NT2/D1 (cell line): ENCODE measurements at regions not wholly inside any gene's neighbourhood (a gene's known extent, or its start where the extent isn't known, plus 50 kb on each side); places are given as distances from the start of the nearest gene placed in this dataset.

ENCODE experiments used
- DNase-seq: peaks from one replicate; pipeline ENCODE4 v3.0.0-alpha.2; 2011; ENCODE audit warnings: low read depth, low spot score
- H3K27me3 ChIP-seq: 2 replicates; pipeline ENCODE4 v1.6.0; 2011; ENCODE audit warnings: mild to moderate bottlenecking; ENCODE audit not compliant: insufficient read length, insufficient read depth
- H3K36me3 ChIP-seq: 2 replicates; pipeline ENCODE4 v1.6.1; 2011; ENCODE audit warnings: mild to moderate bottlenecking, low read length, mixed read lengths; ENCODE audit not compliant: insufficient read depth, insufficient read length
- H3K4me1 ChIP-seq: 2 replicates; pipeline ENCODE4 v1.5.1; 2011; ENCODE audit not compliant: insufficient read depth, insufficient read length
- H3K4me3 ChIP-seq: 2 replicates; pipeline ENCODE4 v1.5.1; 2011; ENCODE audit warnings: low read depth; ENCODE audit not compliant: insufficient read length
- H3K9ac ChIP-seq: 2 replicates; pipeline ENCODE4 v1.6.0; 2011; ENCODE audit warnings: low read depth; ENCODE audit not compliant: insufficient read length
- H3K9me3 ChIP-seq: 2 replicates; pipeline ENCODE4 v1.5.1; 2011; ENCODE audit warnings: mild to moderate bottlenecking, low read length; ENCODE audit not compliant: insufficient read depth
- SUZ12 ChIP-seq: IDR thresholded peaks from 2 replicates; pipeline ENCODE4 v1.6.1; 2011; ENCODE audit not compliant: insufficient read length, insufficient read depth; ENCODE audit errors: extremely low read depth
- YY1 ChIP-seq: IDR thresholded peaks from 2 replicates; pipeline ENCODE4 v1.6.1; 2011; ENCODE audit not compliant: insufficient read length, insufficient read depth
- ZNF274 ChIP-seq: IDR thresholded peaks from 2 replicates; pipeline ENCODE4 v1.6.1; 2011; ENCODE audit warnings: mild to moderate bottlenecking, low read depth, low read length

DNA sequence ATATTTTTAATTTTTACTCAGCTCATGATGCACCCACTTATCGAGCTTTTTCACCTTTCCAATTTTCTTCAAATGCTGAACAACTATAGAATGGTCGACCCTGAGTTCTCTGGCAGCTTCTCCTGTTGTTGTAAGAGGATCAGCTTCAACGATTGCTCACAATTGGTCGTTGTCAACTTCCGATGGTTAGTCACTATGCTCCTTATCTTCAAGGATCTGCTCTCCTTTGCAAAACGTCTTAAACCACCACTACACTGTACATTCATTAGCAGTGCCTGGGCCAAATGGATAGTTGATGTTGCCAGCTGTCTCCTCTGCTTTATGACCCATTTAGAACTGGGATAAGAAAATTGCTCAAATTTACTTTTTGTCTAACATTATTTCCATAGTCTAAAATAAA, 385.9 kb upstream of the LYPLAL1 start:
- no peaks in the 10 kb centered on the region for H3K27me3 ChIP-seq
- H3K4me3 ChIP-seq, result no peak overlapping the region
- H3K4me1 ChIP-seq, result no peaks in the 10 kb centered on the region
- DNase-seq, result no peak
- no peak overlapping the region for H3K9ac ChIP-seq
- H3K9me3 ChIP-seq, result no peaks in the 10 kb centered on the region
- H3K36me3 ChIP-seq, result no peaks in the 10 kb centered on the region
- TF ChIP-seq SUZ12 (no peak), ZNF274 (no peak), YY1 (no peak)

DNA sequence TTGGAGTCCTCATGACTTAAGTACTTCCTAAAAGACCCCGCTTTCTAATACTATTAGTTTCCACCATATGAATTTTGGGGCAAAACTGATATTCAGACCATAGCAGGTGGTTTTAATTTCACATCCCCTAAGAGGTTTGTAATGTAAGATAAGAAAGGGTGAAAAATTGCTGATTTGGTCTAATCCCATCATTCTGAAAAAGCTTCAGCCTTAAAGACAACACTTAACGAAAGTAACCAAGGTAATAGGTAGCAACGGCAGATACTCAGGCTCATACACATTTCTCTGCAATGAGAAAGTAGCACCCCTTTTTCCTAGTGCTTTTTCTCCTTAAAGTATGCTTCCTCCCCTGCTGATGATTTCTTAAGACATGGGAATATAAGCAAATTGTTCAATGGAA, 376.9 kb upstream of the LYPLAL1 start:
- Histone ChIP-seq H3K4me1 (no peaks in the 10 kb centered on the region), H3K27me3 (no peaks in the 10 kb centered on the region), H3K9ac (no peak overlapping the region), H3K9me3 (no peaks in the 10 kb centered on the region), H3K36me3 (no peaks in the 10 kb centered on the region), H3K4me3 (no peak overlapping the region)
- no peak for DNase-seq
- TF ChIP-seq SUZ12 (no peak), ZNF274 (no peak), YY1 (no peak)

DNA sequence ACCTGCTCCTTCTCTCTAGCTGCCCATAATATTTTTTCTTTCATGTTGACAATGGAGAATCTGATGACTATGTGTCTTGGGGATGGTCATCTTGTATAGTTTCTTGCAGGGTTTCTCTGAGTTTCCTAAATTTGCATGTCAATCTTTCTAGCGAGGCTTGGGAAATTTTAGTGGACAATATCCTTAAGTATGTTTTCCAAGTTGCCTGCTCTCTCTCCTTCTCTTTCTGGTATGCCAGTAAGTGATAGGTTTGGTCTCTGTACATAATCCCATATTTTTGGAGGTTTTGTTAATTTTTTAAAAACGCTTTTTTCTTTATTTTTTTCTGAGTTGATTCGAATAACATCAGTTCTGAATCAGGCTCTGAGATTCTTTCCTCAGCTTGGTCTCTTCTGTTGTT, 370.9 kb upstream of the LYPLAL1 start:
- TF ChIP-seq SUZ12 (no peak), YY1 (no peak), ZNF274 (no peak)
- Histone ChIP-seq H3K9me3 (no peaks in the 10 kb centered on the region), H3K4me1 (no peaks in the 10 kb centered on the region), H3K27me3 (no peaks in the 10 kb centered on the region), H3K36me3 (no peaks in the 10 kb centered on the region), H3K4me3 (no peak overlapping the region), H3K9ac (no peak overlapping the region)
- no peak for DNase-seq

DNA sequence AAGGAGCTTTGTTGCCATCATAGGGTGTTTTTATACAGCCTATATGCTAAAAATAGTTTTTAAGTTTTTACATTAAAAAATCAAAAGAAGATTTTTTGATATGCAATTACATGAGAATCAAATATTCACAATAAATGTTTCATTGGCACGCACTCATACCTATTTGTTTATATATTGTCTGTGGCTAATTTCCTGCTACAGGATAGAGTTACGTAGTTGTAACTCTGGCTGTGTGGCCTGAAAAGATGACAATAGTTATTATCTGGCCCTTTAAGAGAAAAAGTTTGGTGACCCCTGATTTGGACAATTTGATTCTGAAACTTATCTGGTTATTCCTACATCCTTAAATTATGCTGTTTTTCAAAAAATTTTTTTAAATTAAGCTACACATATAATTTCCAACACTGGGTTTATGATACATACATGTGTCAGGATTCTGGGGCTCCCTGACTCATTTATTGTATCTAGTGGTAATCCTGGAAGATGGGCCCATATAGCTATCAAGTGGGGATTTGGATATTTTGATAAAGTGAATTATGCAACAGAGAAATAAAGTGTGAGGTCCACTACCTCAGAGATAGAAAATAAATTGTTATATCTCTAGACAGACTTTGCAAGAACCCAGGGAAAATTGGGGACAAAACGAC, 370.2 kb upstream of the LYPLAL1 start:
- H3K9me3 ChIP-seq, result no peaks in the 10 kb centered on the region
- H3K4me3 ChIP-seq, result no peak overlapping the region
- H3K27me3 ChIP-seq, result no peaks in the 10 kb centered on the region
- no peak for TF ChIP-seq ZNF274
- no peak for TF ChIP-seq SUZ12
- no peak for TF ChIP-seq YY1
- H3K9ac ChIP-seq, result no peak overlapping the region
- H3K36me3 ChIP-seq, result no peaks in the 10 kb centered on the region
- no peaks in the 10 kb centered on the region for H3K4me1 ChIP-seq
- DNase-seq, result no peak

DNA sequence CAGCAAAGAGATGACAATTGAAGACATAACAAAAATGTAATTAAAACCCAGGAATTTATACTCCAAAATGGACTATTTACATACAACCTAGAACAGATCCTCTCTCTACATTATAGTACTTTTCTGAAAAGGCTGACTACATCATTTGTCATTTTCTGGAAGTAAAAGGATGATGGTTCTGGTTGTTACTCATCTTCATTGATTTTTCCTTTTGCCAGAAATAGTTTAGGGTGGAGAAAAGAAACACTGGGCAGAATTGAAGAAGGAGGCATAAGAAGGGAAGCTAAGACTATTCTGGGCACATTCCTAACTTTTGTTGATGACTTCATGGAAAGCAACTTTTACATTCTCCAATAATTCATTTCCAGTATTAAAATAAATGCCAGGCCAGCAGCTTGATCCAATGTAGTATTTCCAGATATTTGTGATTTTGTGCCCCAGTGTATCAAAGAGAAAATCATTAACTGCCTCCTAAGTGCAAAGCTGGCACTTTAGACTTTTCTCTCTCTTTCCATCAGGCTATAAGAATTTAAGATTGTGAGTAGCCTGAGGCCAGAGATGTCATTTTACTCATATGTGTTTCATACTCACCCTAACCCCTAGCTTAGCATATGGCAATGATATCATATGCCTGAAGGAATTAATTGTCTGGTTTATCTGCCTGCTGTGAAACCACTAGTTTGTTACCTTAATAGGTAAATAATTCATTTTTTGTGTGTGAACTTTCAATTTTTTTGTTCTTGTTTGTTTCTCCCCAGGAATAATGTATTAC, 369.5 kb upstream of the LYPLAL1 start:
- no peak overlapping the region for H3K4me3 ChIP-seq
- no peak for DNase-seq
- H3K9ac ChIP-seq, result no peak overlapping the region
- H3K4me1 ChIP-seq, result no peaks in the 10 kb centered on the region
- no peaks in the 10 kb centered on the region for H3K36me3 ChIP-seq
- TF ChIP-seq SUZ12 (no peak), YY1 (no peak), ZNF274 (no peak)
- no peaks in the 10 kb centered on the region for H3K27me3 ChIP-seq
- no peaks in the 10 kb centered on the region for H3K9me3 ChIP-seq

DNA sequence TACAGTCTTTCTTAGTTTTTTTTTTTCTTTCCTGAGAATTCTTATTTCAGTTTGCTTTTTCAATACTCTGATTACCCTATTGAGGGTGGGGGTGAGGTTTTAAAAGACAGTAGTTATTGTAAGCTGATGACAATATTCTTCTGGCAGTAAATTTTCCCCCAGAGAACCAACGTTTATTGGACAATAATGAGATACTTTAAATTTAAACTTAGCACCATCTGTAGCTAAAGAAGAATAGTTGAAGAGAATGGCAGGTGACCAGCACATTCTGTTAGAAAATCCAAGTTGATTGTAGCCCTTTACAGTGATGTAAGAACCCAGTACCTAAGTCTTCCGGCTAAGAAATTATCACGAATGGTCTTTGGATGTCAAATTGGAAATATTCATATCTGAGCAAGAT, 364.6 kb upstream of the LYPLAL1 start:
- no peaks in the 10 kb centered on the region for H3K36me3 ChIP-seq
- no peaks in the 10 kb centered on the region for H3K4me1 ChIP-seq
- H3K27me3 ChIP-seq, result no peaks in the 10 kb centered on the region
- no peak overlapping the region for H3K4me3 ChIP-seq
- no peak for DNase-seq
- no peaks in the 10 kb centered on the region for H3K9me3 ChIP-seq
- no peak overlapping the region for H3K9ac ChIP-seq
- TF ChIP-seq ZNF274, result no peak
- TF ChIP-seq SUZ12, result no peak
- no peak for TF ChIP-seq YY1

DNA sequence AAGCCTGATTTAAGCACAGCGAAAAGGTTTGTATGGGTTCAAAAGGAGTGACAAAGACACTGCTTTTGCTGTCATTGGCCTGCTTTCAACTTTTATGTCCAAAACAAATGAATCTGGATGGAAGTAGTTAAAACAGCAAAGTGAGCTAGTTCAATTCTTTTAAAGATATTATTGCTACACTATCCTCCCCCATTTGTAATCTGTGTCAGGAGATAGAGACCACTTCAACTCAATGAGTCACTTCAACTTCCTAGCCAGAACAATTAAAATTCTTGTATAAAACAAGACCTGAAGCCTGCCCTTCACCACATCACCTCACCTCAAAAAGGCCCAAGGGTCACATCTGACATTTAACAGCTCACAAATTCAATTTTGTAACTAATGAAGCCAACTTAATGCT, 364.1 kb upstream of the LYPLAL1 start:
- no peak for DNase-seq
- H3K9me3 ChIP-seq, result no peaks in the 10 kb centered on the region
- no peaks in the 10 kb centered on the region for H3K36me3 ChIP-seq
- no peaks in the 10 kb centered on the region for H3K4me1 ChIP-seq
- no peak overlapping the region for H3K9ac ChIP-seq
- H3K27me3 ChIP-seq, result no peaks in the 10 kb centered on the region
- no peak for TF ChIP-seq SUZ12
- TF ChIP-seq YY1, result no peak
- TF ChIP-seq ZNF274, result no peak
- no peak overlapping the region for H3K4me3 ChIP-seq

DNA sequence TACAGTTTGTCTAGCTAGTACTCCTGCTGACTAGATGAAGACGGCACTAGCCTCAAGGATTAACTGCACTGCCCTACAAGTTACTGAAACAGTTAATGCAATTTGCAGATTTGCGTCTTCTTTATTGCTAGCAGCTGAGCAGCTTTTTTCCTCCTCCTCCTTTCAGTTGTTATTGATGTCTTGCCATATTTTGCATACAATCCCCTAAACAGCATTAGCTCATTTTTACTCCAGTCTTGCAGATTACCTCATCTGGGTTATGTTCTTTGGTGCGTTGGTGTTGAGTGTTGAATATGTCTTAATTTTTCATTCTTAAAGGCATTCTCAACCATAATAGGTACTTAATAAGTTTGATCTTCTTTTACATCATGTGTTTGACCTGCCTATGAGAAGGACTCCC, 363.4 kb upstream of the LYPLAL1 start:
- TF ChIP-seq YY1 (no peak), SUZ12 (no peak)
- Histone ChIP-seq H3K9me3 (no peaks in the 10 kb centered on the region), H3K4me1 (no peaks in the 10 kb centered on the region), H3K27me3 (no peaks in the 10 kb centered on the region), H3K4me3 (no peak overlapping the region), H3K36me3 (no peaks in the 10 kb centered on the region), H3K9ac (no peak overlapping the region)
- no peak for DNase-seq
